SU-DHL-6 (cell line): ENCODE measurements at regions not wholly inside any gene's neighbourhood (a gene's known extent, or its start where the extent isn't known, plus 50 kb on each side); places are given as distances from the start of the nearest gene placed in this dataset.

Experiments used
- CTCF ChIP-seq: fragments of 200-600 bp; sonication (generic); IDR thresholded peaks from one replicate; pipeline ENCODE4 v1.5.1; 2017; ENCODE audit warnings: antibody characterized with exemption, mild to moderate bottlenecking, low read length, moderate library complexity; ENCODE audit not compliant: insufficient read depth, poor library complexity, severe bottlenecking
- EZH2phosphoT487 ChIP-seq: fragments of 200-600 bp; sonication (generic), shearing (Covaris generic); conservative IDR thresholded peaks from 2 replicates; pipeline ENCODE4 v1.6.1; 2018; ENCODE audit warnings: mild to moderate bottlenecking, antibody characterized with exemption, low read length, moderate library complexity, mixed read lengths

- TF ChIP-seq CTCF (no peak), EZH2phosphoT487 (no peak)
Measured at GRCh38 chr16:14322186-14322585, 251.1 kb downstream of the MRTFB start.
